Motor neuron (in vitro differentiated cells): ENCODE measurements at regions not wholly inside any gene's neighbourhood (a gene's known extent, or its start where the extent isn't known, plus 50 kb on each side); places are given as distances from the start of the nearest gene placed in this dataset.

Source experiments
- ATAC-seq, 8 experiments: fragments of 200-7000 bp; cut with Tn5 transposase; replicated peaks in 6 of 8; 2 replicates each; pipeline ENCODE4 v1.8.0; 2021; ENCODE audit warnings: mild to moderate bottlenecking in 8 of 8, moderate library complexity in 8 of 8
- H3K27ac ChIP-seq, 2 donors: fragments of 250-450 bp; sonication (Bioruptor Pico); 2 replicates each; pipeline ENCODE4 v1.9.0; 2021; ENCODE audit warnings: antibody characterized with exemption in 2 of 2, mild to moderate bottlenecking in 2 of 2, moderate library complexity in 1 of 2
- H3K4me1 ChIP-seq, 2 donors: fragments of 250-450 bp; sonication (Bioruptor Pico); replicated peaks in 1 of 2; 2 replicates each; pipeline ENCODE4 v1.6.1; 2021; ENCODE audit warnings: antibody characterized with exemption in 2 of 2, mild to moderate bottlenecking in 2 of 2, moderate library complexity in 1 of 2
- H3K4me3 ChIP-seq, 5 donors: fragments of 250-450 bp; sonication (Bioruptor Pico); 2 replicates each; pipeline ENCODE4 v1.9.0; 2021; ENCODE audit warnings: antibody characterized with exemption in 5 of 5, mild to moderate bottlenecking in 5 of 5, moderate library complexity in 4 of 5
- WGBS, 10 experiments: fragments of 450-650 bp; shearing (Covaris generic); methylation state at CpG; one replicate each; pipeline ENCODE4 v1.0.0; 2022; 5-methylcytosine and 5-hydroxymethylcytosine counted together
- in situ Hi-C, 9 experiments: fragments of 400-800 bp; cut with MboI; loops; one replicate each; pipeline ENCODE4 v1.15.0; 2021; ENCODE audit warnings: low sequenced_read_pairs in 9 of 9, low pct_unique_long_range_greater_than_20kb in 2 of 9; ENCODE audit not compliant: unreplicated experiment in 9 of 9

DNA sequence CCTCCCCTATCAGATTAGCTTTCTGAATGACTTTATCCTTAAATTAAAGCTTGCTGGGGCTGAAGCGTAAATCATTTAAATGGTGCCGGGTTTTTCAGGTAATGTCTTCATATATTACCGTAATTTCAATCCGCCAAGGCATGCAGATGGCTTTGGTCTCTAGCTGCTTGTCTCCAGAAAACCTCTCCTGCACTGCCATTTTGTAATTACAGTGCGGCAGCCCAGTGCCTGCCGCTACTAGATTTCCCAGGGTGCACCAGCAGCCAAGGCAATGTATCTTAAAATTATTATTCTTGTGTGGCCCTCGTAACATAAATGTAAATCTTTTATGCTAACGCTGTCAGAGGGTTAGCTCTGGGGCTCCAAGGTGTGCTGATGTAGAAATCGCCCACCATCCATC lies 208.5 kb downstream of the TMEM114 start:
- peak in 4 of 8 experiments; percentile 25 to 80 (median 62) for ATAC-seq
- in situ Hi-C loops = no loop called here
- H3K27ac ChIP-seq = peak overlapping the region in 1 of 2 donors; percentile 4
- WGBS, 10 experiments = 18 to 100% (median 60%) methylated on average over 1 to 7 of the region's 9 CpGs
- H3K4me1 ChIP-seq = peaks cover 0 to 45% of the 10 kb centered on the region in 2 donors
- H3K4me3 ChIP-seq = no peak overlapping the region

DNA sequence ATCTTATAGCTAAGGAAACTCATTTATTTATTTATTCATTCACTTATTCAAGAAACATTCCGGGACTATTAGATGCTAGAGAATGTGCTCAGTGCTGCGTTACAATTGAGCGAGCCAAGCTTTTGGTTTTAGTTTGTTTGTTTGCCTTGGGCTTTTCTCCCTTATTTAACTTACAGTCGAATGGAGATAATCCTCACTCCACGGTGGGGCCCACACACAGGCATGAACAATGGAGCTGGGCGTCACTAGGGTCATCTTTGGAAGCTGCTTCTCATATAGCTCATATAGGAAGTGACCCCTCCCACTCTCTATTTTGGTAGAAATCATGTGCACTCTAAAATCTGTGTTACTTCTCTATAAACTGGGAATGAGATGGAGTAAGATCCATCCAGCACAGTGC lies 210.0 kb downstream of the TMEM114 start:
- Histone ChIP-seq H3K4me1 (peaks cover 0 to 34% of the 10 kb centered on the region in 2 donors), H3K4me3 (no peak overlapping the region), H3K27ac (no peak overlapping the region)
- ATAC-seq = no peak
- in situ Hi-C loops = no loop called here
- WGBS, 10 experiments = 0 to 81% (median 44%) methylated on average over 1 to 6 of the region's 6 CpGs; no CpG with 5 or more reads in 1 of the 10 experiments

DNA sequence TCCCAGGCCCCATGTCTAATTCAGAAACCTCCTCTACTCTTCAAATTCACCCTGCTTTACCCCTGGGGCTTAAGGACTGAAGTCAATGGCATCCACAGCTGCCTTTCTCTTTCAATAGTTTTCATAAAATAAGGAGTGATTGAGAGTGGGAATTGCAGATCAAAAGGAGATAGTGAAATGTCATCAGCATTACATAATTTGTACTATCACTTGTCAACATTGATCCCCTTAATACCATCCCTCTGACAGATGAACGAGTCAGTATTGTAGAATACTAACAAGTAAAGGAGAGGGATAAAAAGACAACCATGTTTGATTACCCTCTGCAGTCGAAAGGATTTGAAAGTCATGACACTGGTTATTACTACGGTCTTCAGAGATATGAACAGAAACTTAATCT lies 212.4 kb downstream of the TMEM114 start:
- in situ Hi-C loops = no loop called here
- Histone ChIP-seq H3K4me1 (peaks cover 0 to 32% of the 10 kb centered on the region in 2 donors), H3K4me3 (no peak overlapping the region), H3K27ac (no peak overlapping the region)
- no peak for ATAC-seq
- WGBS, 10 experiments = 0 to 86% (median 39%) methylated on average over 2 to 3 of the region's 3 CpGs; no CpG with 5 or more reads in 2 of the 10 experiments

DNA sequence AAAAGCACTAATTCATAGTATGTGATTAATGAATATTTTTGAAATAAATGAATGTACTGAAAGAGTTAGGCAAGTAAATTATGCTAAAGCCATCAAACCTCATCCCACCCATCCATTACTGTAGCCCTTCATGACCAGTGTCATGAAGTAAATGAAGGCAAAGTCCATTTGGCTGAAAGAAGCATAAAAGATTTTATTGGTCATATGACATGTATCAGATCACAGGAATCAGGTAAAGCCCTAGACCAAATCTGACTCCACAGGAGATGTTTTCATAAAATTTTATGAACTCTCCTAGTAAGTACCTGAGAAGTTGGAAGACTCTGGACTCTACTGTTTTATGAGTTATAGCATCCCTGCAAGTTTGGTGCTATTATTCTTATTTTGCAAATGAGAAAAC lies 213.5 kb downstream of the TMEM114 start:
- in situ Hi-C loops = no loop called here
- Histone ChIP-seq H3K4me3 (no peak overlapping the region), H3K4me1 (peaks cover 0 to 22% of the 10 kb centered on the region in 2 donors), H3K27ac (no peak overlapping the region)
- ATAC-seq = no peak

DNA sequence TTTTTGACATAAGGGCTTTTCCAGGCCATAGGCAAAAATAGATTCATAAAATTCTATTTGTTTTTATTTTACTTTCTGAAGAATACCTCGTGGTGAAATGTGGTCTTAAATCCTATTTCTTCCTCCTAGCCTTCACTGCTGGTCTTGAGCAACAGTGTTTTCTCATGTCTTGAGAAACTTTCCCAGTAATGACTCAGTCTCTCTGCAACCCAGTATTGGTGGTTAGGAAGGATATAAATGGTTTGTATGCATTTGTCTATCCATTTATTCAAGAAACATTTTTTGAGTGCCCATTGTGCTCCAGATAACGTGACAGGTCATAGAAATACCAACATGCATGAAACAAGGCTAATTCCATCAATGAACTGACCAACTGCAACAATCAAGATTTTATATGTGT lies 213.9 kb downstream of the TMEM114 start:
- no peak for ATAC-seq
- no peak overlapping the region for H3K27ac ChIP-seq
- H3K4me3 ChIP-seq = no peak overlapping the region
- H3K4me1 ChIP-seq = peaks cover 0 to 19% of the 10 kb centered on the region in 2 donors
- in situ Hi-C loops = no loop called here
- WGBS, 10 experiments = 0 to 74% (median 16%) methylated on average over 1 to 2 of the region's 2 CpGs

DNA sequence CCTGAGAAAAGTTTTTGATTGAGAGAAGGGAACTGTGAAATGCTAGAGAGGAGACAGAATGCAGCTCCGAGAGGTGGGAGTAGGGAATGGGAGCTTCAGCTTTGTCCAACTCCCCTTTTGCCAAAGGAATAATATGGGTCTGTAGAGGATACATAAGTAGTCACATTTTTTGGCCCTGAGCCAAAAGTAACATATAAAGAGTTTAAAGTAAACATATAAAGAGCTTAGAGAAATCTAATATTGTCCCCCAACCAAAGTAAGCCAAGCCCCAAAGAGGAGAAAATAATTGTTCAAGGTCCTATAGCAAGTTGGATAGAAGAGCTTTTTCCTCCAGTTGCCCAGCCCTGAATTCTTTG lies 215.1 kb downstream of the TMEM114 start:
- 0 to 100% (median 33%) methylated on average over 1 of the region's 1 CpG; no CpG with 5 or more reads in 3 of the 10 experiments for WGBS, 10 experiments
- Histone ChIP-seq H3K4me1 (peaks cover 0 to 7% of the 10 kb centered on the region in 2 donors), H3K4me3 (no peak overlapping the region), H3K27ac (no peak overlapping the region)
- no peak for ATAC-seq
- in situ Hi-C loops = no loop called here

DNA sequence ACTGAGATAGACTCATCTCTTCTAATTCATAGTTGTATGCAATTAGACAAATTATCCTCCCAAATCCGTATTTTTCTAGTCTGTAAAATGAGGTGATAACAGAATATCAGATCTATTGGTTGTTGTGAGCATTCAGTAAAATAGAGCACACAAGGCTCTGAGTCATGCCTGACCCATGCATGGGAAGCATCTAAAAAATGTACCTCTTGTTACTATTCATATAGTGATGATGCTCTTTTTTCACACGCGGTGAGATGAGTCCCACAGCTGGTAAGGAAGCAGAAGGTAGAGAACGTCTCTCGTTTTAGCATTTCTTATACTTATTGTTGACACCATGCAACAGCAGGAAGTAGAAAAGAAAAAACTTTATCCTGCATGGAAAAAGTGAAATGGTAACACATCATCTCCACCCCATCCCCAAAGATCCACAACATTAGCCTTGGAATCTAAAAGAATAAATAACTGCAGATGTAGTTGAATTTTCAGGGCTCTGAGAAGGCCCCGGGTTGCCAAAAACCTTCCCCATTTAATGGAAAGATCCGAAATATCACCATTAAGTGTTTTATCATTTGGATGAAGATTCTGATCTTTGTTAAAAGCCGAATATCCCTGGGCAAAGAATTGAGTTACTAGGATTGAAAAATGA lies 215.6 kb downstream of the TMEM114 start:
- H3K4me3 ChIP-seq = no peak overlapping the region
- 0 to 87% (median 57%) methylated on average over 1 to 8 of the region's 8 CpGs for WGBS, 10 experiments
- no peak overlapping the region for H3K27ac ChIP-seq
- in situ Hi-C loops = no loop called here
- ATAC-seq = no peak
- peaks cover 0 to 2% of the 10 kb centered on the region in 2 donors for H3K4me1 ChIP-seq

DNA sequence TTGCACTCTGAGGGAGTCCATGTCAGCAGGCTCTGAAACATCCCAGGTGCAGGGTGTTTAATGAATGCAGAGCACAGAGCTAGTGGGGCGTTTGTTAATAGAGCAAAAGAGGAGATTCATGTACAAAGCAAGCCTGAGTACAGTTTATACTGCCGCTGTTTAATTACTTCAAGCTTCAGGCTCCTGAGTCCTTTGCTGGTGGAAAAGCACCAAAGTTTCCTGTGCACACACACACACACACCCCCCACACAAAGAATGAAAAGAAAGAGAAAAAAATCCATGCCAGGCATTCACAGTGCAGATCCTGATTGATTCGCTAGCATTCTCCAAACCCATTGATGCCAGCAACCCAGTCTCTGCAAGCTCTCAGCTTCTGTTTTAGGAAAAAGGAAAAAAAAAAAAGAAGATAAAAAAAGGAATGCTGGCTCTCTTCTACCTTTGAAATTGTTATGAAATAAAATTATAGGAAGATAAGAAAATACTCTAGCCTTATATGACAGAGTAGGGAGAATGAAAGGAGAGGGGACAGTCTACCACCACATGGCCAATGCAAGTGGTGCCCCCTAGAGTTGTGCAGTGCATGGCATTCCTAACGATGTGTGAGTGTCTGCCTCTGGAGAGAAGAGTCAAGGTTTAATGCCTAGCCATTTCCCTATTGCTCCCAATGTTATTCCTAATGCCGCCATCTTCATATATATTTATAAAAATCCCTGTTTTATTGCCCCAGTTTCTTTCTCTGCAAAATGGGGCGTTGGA lies 216.5 kb downstream of the TMEM114 start:
- in situ Hi-C loops = no loop called here
- no peak overlapping the region for H3K27ac ChIP-seq
- 0 to 70% (median 40%) methylated on average over 1 to 6 of the region's 6 CpGs for WGBS, 10 experiments
- H3K4me3 ChIP-seq = no peak overlapping the region
- ATAC-seq = peak in 2 of 8 experiments; percentile 45 to 58
- H3K4me1 ChIP-seq = no peaks in the 10 kb centered on the region

DNA sequence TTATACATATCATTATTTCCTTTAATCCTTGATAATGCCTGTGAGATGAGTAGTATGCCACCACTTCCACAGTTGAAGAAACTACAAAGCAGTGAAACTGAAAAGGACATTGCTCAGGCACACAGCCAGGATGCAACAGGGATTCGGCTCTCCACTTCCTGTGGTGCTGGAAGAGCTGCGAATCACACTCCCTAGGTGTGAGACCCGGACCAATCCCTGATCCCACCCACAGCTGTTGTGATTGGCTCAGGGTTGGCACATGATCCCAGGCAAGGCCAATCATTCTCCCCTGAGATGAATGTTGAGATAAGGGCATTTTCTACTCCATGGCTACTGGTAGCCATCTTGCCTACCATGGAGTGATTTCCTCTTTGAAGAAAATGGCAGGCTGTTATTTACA lies 218.2 kb downstream of the TMEM114 start:
- Histone ChIP-seq H3K4me1 (peaks cover 0 to 3% of the 10 kb centered on the region in 2 donors), H3K4me3 (no peak overlapping the region), H3K27ac (no peak overlapping the region)
- in situ Hi-C loops = no loop called here
- no peak for ATAC-seq
- 28 to 90% (median 58%) methylated on average over 1 to 3 of the region's 3 CpGs; no CpG with 5 or more reads in 6 of the 10 experiments for WGBS, 10 experiments

DNA sequence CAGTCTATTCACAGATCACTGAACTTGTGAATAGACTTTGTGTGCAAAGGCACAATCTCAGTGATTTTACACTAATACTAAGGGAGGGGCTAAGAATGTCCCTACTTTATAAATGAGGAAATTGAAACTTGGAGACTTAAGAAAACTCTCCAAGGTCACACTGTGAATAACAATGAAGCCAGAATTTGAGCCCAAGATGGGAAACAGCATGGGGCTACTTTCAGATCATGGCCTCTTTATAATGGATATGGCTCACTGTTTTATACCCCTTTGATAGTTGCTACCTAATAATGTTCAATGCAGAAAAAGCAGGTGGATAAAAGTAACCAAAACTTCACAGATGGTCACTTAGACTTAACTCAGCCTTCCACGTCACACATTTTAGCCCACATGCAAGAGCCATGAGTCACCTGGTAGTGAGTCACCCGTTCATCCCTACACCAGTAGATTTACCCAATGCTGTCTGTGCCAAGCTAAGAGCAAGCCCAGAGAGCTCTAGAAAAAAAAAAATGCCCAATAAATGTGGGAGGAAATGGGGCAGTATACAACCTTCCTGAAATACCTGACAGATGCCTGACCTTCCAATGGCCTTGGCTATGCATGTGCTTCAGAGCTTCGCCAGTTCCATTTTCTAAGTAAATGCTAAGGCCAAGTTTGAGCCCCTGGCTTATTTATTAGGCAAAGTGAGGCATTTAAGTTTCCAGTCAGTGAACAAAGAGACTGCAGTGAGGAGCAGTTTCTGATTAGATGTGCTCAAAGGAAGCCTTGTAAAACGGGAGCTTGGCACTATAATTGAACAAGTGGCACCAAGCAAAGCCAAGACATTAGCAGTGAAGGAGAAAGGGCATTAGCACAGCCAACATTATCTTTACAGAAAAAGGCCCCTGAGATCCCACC lies 219.7 kb downstream of the TMEM114 start:
- H3K4me3 ChIP-seq = no peak overlapping the region
- in situ Hi-C loops = no loop called here
- peaks cover 0 to 3% of the 10 kb centered on the region in 2 donors for H3K4me1 ChIP-seq
- no peak overlapping the region for H3K27ac ChIP-seq
- 0 to 67% (median 36%) methylated on average over 1 to 3 of the region's 4 CpGs for WGBS, 10 experiments
- no peak for ATAC-seq

DNA sequence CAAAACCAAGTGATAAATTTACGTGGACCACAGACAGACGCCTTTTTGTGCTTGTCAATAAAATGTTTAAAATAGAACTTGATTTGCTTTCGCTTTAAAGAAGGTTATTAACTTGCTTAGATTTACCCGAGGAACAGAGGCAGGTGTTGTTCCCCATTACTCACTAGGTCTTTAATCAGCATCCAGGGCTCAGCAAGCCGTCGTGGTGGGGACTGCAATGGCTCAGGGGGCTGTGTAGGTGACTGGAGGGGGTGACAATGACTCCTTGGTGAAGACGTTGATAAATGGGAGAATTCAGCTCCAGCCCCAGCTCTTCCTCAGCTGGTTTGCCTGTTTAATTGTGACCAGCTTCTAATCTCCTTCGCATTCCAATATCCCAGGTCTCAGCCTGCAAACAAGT lies 231.4 kb downstream of the TMEM114 start:
- in situ Hi-C loops = no loop called here
- peak in 2 of 8 experiments; percentile 67 to 72 for ATAC-seq
- H3K4me1 ChIP-seq = peaks cover 0 to 17% of the 10 kb centered on the region in 2 donors
- 17 to 83% (median 31%) methylated on average over 1 to 8 of the region's 8 CpGs for WGBS, 10 experiments
- no peak overlapping the region for H3K4me3 ChIP-seq
- no peak overlapping the region for H3K27ac ChIP-seq

DNA sequence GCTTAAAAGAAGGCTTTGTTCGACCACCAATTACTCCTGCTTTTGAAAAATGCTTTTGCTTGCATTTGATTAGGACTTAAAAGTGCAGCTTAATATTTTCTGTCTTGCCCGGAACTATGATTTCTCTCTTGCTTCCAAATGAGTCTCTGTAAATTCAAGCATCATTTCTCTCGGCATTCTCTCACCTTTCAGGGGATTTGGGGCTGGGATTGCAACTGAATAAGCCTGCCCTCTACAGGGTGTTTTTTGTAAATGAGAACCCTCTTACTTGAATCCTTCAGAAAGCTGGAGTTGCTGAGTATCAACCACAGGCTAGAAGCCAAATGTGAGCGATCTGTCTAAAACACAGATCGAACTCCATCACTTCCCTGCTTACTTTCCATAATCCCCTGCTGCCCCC lies 234.6 kb downstream of the TMEM114 start:
- H3K4me3 ChIP-seq = no peak overlapping the region
- peak in 3 of 8 experiments; percentile 18 to 53 (median 44) for ATAC-seq
- WGBS, 10 experiments = 0 to 56% (median 17%) methylated on average over 1 to 5 of the region's 5 CpGs; no CpG with 5 or more reads in 1 of the 10 experiments
- in situ Hi-C loops = no loop called here
- peaks cover 0 to 12% of the 10 kb centered on the region in 2 donors for H3K4me1 ChIP-seq
- H3K27ac ChIP-seq = no peak overlapping the region

DNA sequence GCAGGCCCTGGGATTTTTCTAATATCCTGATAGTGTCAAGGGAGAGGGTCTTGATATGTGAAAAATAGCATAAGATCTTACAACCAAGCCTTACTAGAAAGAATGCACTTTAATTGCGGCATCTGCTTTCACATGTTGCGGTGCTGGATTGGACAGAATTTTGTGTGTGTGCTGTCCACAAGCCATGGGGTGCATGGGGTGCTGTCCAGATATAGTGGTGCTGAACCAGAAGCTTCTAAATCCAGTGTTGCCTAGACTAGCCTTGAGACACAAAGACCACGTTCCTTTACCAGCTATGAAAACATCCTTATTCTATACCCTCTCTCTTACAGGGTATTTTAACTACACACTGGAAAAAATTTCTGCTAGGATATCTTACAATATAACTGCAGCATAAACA lies 244.0 kb downstream of the TMEM114 start:
- H3K4me1 ChIP-seq = no peaks in the 10 kb centered on the region
- ATAC-seq = peak in 1 of 8 experiments; percentile 68
- no peak overlapping the region for H3K27ac ChIP-seq
- 4 to 92% (median 70%) methylated on average over 2 to 3 of the region's 3 CpGs; no CpG with 5 or more reads in 2 of the 10 experiments for WGBS, 10 experiments
- no peak overlapping the region for H3K4me3 ChIP-seq
- in situ Hi-C loops = no loop called here
